Ishikawa (cell line): ENCODE measurements at regions not wholly inside any gene's neighbourhood (a gene's known extent, or its start where the extent isn't known, plus 50 kb on each side); places are given as distances from the start of the nearest gene placed in this dataset.

Experiments
- CEBPB ChIP-seq: IDR thresholded peaks from 2 replicates; pipeline ENCODE4 v1.6.1; 2012
- EGR1 ChIP-seq: IDR thresholded peaks from 2 replicates; pipeline ENCODE4 v1.6.1; 2012
- FOXM1 ChIP-seq: IDR thresholded peaks from 2 replicates; pipeline ENCODE4 v1.6.1; 2012; ENCODE audit warnings: low read depth, borderline replicate concordance
- RAD21 ChIP-seq: IDR thresholded peaks from 2 replicates; pipeline ENCODE4 v1.6.1; 2012; ENCODE audit warnings: low read depth
- TAF1 ChIP-seq: IDR thresholded peaks from 2 replicates; pipeline ENCODE4 v1.6.1; 2012; ENCODE audit warnings: low read depth, mild to moderate bottlenecking
- YY1 ChIP-seq: IDR thresholded peaks from 2 replicates; pipeline ENCODE4 v1.6.1; 2012; ENCODE audit warnings: low read depth

GRCh38 chr7:69395061-69395714, 203.1 kb upstream of the AUTS2 start:
- TF ChIP-seq RAD21 (no peak), FOXM1 (no peak), YY1 (no peak), EGR1 (no peak), TAF1 (no peak), CEBPB (no peak)
